Epithelial cell of proximal tubule (primary cell): ENCODE measurements at regions not wholly inside any gene's neighbourhood (a gene's known extent, or its start where the extent isn't known, plus 50 kb on each side); places are given as distances from the start of the nearest gene placed in this dataset.
A peak's percentile ranks its signal among the peaks of the same experiment; 100 is the strongest.

ENCODE experiments used
- DNase-seq: peaks from one replicate; pipeline ENCODE4 v3.0.0-alpha.2; 2011; ENCODE audit warnings: low read depth
- H3K4me3 ChIP-seq: 2 replicates; pipeline ENCODE4 v1.5.1; 2011; ENCODE audit warnings: low read depth, mild to moderate bottlenecking, low read length
- CTCF ChIP-seq: conservative IDR thresholded peaks from 2 replicates; pipeline ENCODE4 v1.5.1; 2012; ENCODE audit warnings: low read depth, mild to moderate bottlenecking, low read length

GRCh38 chr10:88070080-88070880, 206.9 kb downstream of the PTEN start:
- no peak for DNase-seq
- no peak overlapping the region for H3K4me3 ChIP-seq
- TF ChIP-seq CTCF, result no peak

GRCh38 chr10:88071879-88072278, 208.5 kb downstream of the PTEN start:
- DNase-seq, result no peak
- H3K4me3 ChIP-seq, result no peak overlapping the region
- no peak for TF ChIP-seq CTCF

DNA sequence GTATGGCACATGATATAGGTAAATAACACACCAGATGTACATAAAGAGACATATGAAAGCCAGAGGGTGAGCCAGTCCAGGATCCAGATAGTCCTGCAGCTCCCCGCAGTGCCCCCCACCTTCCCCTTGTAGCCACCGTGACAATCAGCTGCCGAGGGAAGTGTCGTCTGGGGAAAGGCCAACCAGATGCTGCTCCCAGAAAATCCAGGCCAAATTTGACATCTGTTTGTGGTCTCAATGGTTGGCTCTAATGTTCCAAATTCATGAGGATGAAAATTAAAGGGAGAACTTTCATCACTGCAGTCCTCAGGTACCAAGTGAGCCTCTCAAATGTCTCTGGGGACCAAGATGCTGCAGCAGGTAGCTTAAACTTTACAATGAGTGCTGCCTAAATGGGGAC, 210.3 kb downstream of the PTEN start:
- no peak for DNase-seq

DNA sequence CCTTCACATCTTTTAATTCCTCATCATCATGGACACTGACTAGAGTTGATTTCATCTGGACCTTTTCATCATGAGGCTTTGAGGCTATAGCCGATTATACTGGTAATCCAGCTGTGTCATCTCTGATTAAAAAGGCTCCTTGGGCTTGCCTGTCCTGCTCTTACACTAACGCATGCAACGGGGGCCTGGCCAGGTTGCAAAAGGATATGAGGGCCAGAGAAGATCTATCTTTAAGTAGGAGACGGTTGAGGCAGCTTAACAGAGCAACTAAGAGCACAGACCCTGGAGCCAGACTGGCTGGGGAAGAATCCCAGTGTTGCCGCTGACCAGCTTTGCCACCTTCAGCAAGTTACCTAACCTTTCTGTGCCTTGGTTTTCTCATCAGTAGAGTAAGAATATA, 211.5 kb downstream of the PTEN start:
- DNase-seq, result no peak
- no peak overlapping the region for H3K4me3 ChIP-seq
- no peak for TF ChIP-seq CTCF

More for the DNA sequence above, 210.3 kb downstream of the PTEN start:
- TF ChIP-seq CTCF, result no peak
- H3K4me3 ChIP-seq, result no peak overlapping the region

GRCh38 chr10:88076027-88076880, 212.8 kb downstream of the PTEN start:
- no peak for TF ChIP-seq CTCF
- no peak for DNase-seq
- H3K4me3 ChIP-seq, result no peak overlapping the region

GRCh38 chr10:88077977-88078376, 214.6 kb downstream of the PTEN start:
- no peak for TF ChIP-seq CTCF
- no peak overlapping the region for H3K4me3 ChIP-seq
- no peak for DNase-seq

GRCh38 chr10:88080213-88080612, 216.8 kb downstream of the PTEN start:
- H3K4me3 ChIP-seq, result no peak overlapping the region
- TF ChIP-seq CTCF, result no peak
- DNase-seq, result peak; percentile 56
